Right lobe of liver (tissue), 4 donors: ENCODE measurements at regions not wholly inside any gene's neighbourhood (a gene's known extent, or its start where the extent isn't known, plus 50 kb on each side); places are given as distances from the start of the nearest gene placed in this dataset.

ENCODE experiments used
- POLR2A ChIP-seq: fragments of 450-650 bp; IDR thresholded peaks from one replicate; pipeline ENCODE4 v1.6.1; 2017; ENCODE audit warnings: antibody characterized with exemption, mild to moderate bottlenecking
- TF ChIP-seq, protein P1 (sequence below), 4 donors: fragments of 200-600 bp in 3 of 4; fragments of 450-650 bp in 1 of 4; IDR thresholded peaks; one replicate each; pipeline versions ENCODE4 v1.5.1 to v1.8.0; 2016 to 2022; ENCODE audit warnings: antibody characterized with exemption in 4 of 4, mild to moderate bottlenecking in 2 of 4
- donor health status: DM: no; HTN: no; CAD: no.
- donor health status: DM: no; HTN: no; CAD: no.
- donor health status: DM: no; HTN: yes; CAD: no.

DNA sequence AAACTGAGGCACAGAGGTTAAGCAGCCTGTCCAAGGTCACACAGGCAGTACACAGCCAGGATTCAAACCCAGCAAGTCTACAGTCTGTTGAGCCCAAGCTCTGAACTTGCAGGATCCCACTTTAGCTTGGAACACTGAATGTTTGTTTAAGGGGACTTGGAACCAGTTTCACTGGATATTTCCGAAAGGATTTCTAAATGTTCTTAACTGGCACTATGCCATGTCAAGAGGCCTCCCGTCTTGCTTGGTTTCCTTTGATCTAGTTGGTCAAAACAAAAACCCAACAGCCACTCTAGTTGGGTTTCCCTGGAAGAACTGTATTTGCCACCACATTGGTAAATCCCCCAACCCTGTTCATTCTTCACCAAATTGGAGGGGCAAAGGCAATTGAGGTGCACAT is 317.6 kb upstream of the KAZN start:
- TF ChIP-seq, protein P1, sequence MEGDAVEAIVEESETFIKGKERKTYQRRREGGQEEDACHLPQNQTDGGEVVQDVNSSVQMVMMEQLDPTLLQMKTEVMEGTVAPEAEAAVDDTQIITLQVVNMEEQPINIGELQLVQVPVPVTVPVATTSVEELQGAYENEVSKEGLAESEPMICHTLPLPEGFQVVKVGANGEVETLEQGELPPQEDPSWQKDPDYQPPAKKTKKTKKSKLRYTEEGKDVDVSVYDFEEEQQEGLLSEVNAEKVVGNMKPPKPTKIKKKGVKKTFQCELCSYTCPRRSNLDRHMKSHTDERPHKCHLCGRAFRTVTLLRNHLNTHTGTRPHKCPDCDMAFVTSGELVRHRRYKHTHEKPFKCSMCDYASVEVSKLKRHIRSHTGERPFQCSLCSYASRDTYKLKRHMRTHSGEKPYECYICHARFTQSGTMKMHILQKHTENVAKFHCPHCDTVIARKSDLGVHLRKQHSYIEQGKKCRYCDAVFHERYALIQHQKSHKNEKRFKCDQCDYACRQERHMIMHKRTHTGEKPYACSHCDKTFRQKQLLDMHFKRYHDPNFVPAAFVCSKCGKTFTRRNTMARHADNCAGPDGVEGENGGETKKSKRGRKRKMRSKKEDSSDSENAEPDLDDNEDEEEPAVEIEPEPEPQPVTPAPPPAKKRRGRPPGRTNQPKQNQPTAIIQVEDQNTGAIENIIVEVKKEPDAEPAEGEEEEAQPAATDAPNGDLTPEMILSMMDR (IDR thresholded peaks at IDR 0.05), result no peak
- TF ChIP-seq POLR2A, result no peak
